Chondrocyte (in vitro differentiated cells): ENCODE measurements at regions not wholly inside any gene's neighbourhood (a gene's known extent, or its start where the extent isn't known, plus 50 kb on each side); places are given as distances from the start of the nearest gene placed in this dataset.

Experiments
- DNase-seq: peaks from one replicate; pipeline ENCODE4 v3.0.0; 2021; ENCODE audit warnings: mixed read lengths, low spot score
- H3K27ac Mint-ChIP-seq: one replicate; pipeline ENCODE4 v1.8.0; 2021; ENCODE audit warnings: mild to moderate bottlenecking, moderate library complexity, mixed read lengths; ENCODE audit not compliant: unreplicated experiment
- H3K27me3 Mint-ChIP-seq: 2 replicates; pipeline ENCODE4 v1.8.0; 2021; ENCODE audit warnings: low read depth, mixed read lengths
- H3K36me3 Mint-ChIP-seq: 2 replicates; pipeline ENCODE4 v1.8.0; 2021; ENCODE audit warnings: low read depth, mixed read lengths
- H3K4me1 Mint-ChIP-seq: 2 replicates; pipeline ENCODE4 v1.8.0; 2021; ENCODE audit warnings: low read depth, mild to moderate bottlenecking, mixed read lengths
- H3K4me3 Mint-ChIP-seq: one replicate; pipeline ENCODE4 v1.8.0; 2021; ENCODE audit warnings: mild to moderate bottlenecking, moderate library complexity, mixed read lengths; ENCODE audit not compliant: unreplicated experiment
- H3K9me3 Mint-ChIP-seq: 2 replicates; pipeline ENCODE4 v1.8.0; 2021; ENCODE audit warnings: low read depth, mixed read lengths
- CTCF ChIP-seq: fragments of 200-600 bp; sonication (generic); IDR thresholded peaks from 2 replicates; pipeline ENCODE4 v1.5.0; 2021; ENCODE audit warnings: antibody characterized with exemption, mild to moderate bottlenecking, moderate library complexity

- Mint-ChIP-seq H3K27me3 (no peaks in the 10 kb centered on the region), H3K9me3 (no peaks in the 10 kb centered on the region)
- TF ChIP-seq CTCF: no peak
These were observed 199.4 kb upstream of the MIR17HG start for GRCh38 chr13:91148098-91148497.

GRCh38 chr13:91151921-91152320 lies 195.6 kb upstream of the MIR17HG start:
- H3K4me1 Mint-ChIP-seq: peaks cover 16% of the 10 kb centered on the region
- H3K27ac Mint-ChIP-seq: no peak overlapping the region
- no peaks in the 10 kb centered on the region for H3K36me3 Mint-ChIP-seq
- peaks cover 3% of the 10 kb centered on the region for H3K9me3 Mint-ChIP-seq
- no peaks in the 10 kb centered on the region for H3K27me3 Mint-ChIP-seq
- no peak for TF ChIP-seq CTCF
- H3K4me3 Mint-ChIP-seq: no peak overlapping the region
- DNase-seq: no peak

More at GRCh38 chr13:91148098-91148497, 199.4 kb upstream of the MIR17HG start:
- no peak overlapping the region for H3K27ac Mint-ChIP-seq
- H3K4me3 Mint-ChIP-seq: no peak overlapping the region
- H3K36me3 Mint-ChIP-seq: no peaks in the 10 kb centered on the region
- H3K4me1 Mint-ChIP-seq: peaks cover 25% of the 10 kb centered on the region
- no peak for DNase-seq

- TF ChIP-seq CTCF: no peak
- peaks cover 16% of the 10 kb centered on the region for H3K4me1 Mint-ChIP-seq
- H3K36me3 Mint-ChIP-seq: no peaks in the 10 kb centered on the region
- no peak overlapping the region for H3K4me3 Mint-ChIP-seq
- no peak overlapping the region for H3K27ac Mint-ChIP-seq
- no peak for DNase-seq
- H3K9me3 Mint-ChIP-seq: peaks cover 3% of the 10 kb centered on the region
- H3K27me3 Mint-ChIP-seq: no peaks in the 10 kb centered on the region
These were observed 194.1 kb upstream of the MIR17HG start for GRCh38 chr13:91153372-91153771.

GRCh38 chr13:91154558-91155353 lies 192.7 kb upstream of the MIR17HG start:
- Mint-ChIP-seq H3K36me3 (no peaks in the 10 kb centered on the region), H3K4me1 (peaks cover 16% of the 10 kb centered on the region), H3K4me3 (no peak overlapping the region), H3K27me3 (peaks cover 2% of the 10 kb centered on the region), H3K27ac (no peak overlapping the region), H3K9me3 (peaks cover 3% of the 10 kb centered on the region)
- DNase-seq: no peak
- TF ChIP-seq CTCF: no peak

GRCh38 chr13:91155512-91156114 lies 191.9 kb upstream of the MIR17HG start:
- peaks cover 3% of the 10 kb centered on the region for H3K9me3 Mint-ChIP-seq
- DNase-seq: no peak
- H3K36me3 Mint-ChIP-seq: no peaks in the 10 kb centered on the region
- H3K4me3 Mint-ChIP-seq: no peak overlapping the region
- peaks cover 2% of the 10 kb centered on the region for H3K27me3 Mint-ChIP-seq
- TF ChIP-seq CTCF: no peak
- peaks cover 16% of the 10 kb centered on the region for H3K4me1 Mint-ChIP-seq
- H3K27ac Mint-ChIP-seq: no peak overlapping the region
